ENCODE measurements at regions not wholly inside any gene's neighbourhood (a gene's known extent, or its start where the extent isn't known, plus 50 kb on each side); places are given as distances from the start of the nearest gene placed in this dataset.
A peak's percentile ranks its signal among the peaks of the same experiment; 100 is the strongest.
"Not testable (repeated sequence)": the region's sequence is repeated elsewhere in the genome, so short reads cannot be mapped to it uniquely, and the experiment has no call there.

DNA sequence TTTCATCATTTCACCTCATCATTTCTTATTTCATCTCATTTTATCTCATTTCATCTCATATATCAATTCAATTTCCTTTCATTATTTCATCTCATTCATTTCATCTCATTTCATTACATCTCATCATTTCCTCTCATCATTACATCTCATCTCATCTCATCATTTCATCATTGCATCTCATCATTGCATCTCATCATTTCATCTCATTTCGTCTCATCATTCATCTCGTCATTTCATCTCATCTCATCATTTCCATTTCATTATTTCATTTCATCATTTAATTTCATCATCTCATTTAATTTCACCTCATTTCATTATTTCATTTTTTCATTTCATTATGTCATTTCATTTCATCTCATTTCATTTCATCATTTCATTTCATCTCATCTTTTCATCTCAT is 168.5 kb upstream of the FAM72C start:
- H3K4me1 ChIP-seq, H3K27ac ChIP-seq, H3K9me3 ChIP-seq, DNase-seq, H3K27me3 ChIP-seq, H3K4me3 ChIP-seq, H3K36me3 ChIP-seq: not testable (repeated sequence)

DNA sequence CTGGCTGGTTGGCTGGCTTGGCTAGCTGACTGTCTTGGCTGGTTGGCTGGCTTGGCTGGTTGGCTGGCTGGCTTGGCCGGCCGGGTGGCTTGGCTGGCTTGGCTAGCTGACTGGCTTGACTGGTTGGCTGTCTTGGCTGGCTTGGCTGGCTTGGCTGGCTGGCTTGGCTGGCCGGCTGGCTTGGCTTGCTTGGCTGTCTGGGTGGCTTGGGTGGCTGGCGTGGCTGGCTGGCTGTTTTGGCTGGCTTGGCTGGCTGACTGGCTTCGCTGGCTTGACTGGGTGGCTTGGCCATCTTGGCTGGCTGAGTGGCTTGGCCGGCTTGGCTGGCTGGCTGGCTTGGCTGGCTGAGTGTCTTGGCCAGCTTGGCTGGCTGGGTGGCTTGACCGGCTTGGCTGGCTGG is 133.2 kb upstream of the FAM72C start:
- H3K4me1 ChIP-seq, H3K36me3 ChIP-seq, H3K27me3 ChIP-seq, H3K4me3 ChIP-seq, H3K27ac ChIP-seq: not testable (repeated sequence)
- peaks cover 0 to 11% (median 4%) of the 10 kb centered on the region in 4 donors for H3K9me3 ChIP-seq
- DNase-seq: peak in 1 of 3 donors; percentile 42

DNA sequence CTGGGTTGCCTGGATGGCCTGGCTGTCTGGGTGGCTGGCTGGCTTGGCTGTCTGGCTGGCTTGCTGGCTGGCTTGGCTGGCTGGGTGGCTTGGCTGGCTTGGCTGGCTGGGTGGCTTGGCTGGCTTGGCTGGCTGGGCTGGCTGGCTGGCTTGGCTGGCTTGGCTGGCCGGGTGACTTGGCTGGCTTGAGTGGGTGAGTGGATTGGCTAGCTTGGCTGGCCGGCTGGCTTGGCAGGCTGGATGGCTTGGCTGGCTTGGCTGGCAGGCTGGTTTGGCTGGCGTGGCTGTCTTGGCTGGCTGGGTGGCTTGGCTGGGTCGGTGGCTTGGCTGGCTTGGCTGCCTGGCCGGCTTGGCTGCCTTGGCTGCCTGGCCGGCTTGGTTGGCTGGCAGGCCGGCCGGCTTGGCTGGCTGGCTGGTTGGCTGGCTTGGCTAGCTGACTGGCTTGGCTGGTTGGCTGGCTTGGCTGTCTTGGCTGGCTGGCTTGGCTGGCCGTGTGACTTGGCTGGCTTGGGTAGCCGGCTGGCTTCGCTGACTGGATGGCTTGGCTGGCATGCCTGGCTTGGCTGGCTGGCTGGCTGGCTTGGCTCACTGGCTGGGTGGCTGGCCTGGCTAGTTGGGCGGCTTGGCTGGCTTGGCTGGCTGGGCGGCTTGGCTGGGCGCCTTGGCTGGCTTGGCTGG is 132.4 kb upstream of the FAM72C start:
- not testable (repeated sequence) for H3K4me1 ChIP-seq, H3K27me3 ChIP-seq, H3K36me3 ChIP-seq, H3K4me3 ChIP-seq, H3K27ac ChIP-seq
- H3K9me3 ChIP-seq: peaks cover 0 to 11% (median 4%) of the 10 kb centered on the region in 4 donors
- peak; percentile 34 to 80 (median 74) for DNase-seq

DNA sequence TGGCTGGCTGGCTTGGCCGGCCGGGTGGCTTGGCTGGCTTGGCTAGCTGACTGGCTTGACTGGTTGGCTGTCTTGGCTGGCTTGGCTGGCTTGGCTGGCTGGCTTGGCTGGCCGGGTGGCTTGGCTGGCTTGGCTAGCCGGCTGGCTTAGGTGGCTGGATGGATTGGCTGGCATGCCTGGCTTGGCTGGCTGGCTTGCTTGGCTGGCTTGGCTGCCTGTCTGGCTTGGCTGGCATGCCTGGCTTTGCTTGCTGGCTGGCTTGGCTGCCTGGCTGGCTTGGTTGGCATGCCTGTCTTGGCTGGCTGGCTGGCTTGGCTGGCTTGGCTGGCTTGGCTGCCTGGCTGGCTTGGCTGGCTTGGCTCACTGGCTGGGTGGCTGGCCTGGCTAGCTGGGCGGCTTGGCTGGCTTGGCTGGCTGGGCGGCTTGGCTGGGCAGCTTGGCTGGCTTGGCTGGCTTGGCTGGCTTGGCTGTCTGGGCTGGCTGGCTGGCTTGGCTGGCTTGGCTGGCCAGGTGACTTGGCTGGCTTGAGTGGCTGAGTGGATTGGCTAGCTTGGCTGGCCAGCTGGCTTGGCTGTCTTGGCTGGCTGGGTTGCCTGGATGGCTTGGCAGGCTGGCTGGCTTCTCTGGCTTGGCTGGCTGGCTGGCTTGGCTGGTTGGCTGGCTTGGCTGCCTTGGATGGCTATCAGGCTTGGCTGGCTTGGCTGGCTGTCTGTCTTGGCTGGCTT is 131.5 kb upstream of the FAM72C start:
- not testable (repeated sequence) for H3K4me1 ChIP-seq, H3K36me3 ChIP-seq, H3K27me3 ChIP-seq, H3K4me3 ChIP-seq, H3K27ac ChIP-seq
- DNase-seq: peak; percentile 17 to 71 (median 71)
- peaks cover 0 to 11% (median 4%) of the 10 kb centered on the region in 4 donors for H3K9me3 ChIP-seq

- peaks cover 0 to 11% (median 4%) of the 10 kb centered on the region in 4 donors for H3K9me3 ChIP-seq
- H3K27ac ChIP-seq, H3K36me3 ChIP-seq, H3K27me3 ChIP-seq, H3K4me1 ChIP-seq, H3K4me3 ChIP-seq: not testable (repeated sequence)
- peak in 2 of 3 donors; percentile 13 to 51 for DNase-seq
Observed at GRCh38 chr1:144102046-144102745, 130.4 kb upstream of the FAM72C start.

GRCh38 chr1:144101397-144102045 is 129.7 kb upstream of the FAM72C start:
- H3K4me3 ChIP-seq: no peak overlapping the region
- TF ChIP-seq, protein P1, sequence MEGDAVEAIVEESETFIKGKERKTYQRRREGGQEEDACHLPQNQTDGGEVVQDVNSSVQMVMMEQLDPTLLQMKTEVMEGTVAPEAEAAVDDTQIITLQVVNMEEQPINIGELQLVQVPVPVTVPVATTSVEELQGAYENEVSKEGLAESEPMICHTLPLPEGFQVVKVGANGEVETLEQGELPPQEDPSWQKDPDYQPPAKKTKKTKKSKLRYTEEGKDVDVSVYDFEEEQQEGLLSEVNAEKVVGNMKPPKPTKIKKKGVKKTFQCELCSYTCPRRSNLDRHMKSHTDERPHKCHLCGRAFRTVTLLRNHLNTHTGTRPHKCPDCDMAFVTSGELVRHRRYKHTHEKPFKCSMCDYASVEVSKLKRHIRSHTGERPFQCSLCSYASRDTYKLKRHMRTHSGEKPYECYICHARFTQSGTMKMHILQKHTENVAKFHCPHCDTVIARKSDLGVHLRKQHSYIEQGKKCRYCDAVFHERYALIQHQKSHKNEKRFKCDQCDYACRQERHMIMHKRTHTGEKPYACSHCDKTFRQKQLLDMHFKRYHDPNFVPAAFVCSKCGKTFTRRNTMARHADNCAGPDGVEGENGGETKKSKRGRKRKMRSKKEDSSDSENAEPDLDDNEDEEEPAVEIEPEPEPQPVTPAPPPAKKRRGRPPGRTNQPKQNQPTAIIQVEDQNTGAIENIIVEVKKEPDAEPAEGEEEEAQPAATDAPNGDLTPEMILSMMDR (IDR thresholded peaks at IDR 0.05): no peak
- TF ChIP-seq POLR2A (IDR thresholded peaks at IDR 0.05): no peak
- no peaks in the 10 kb centered on the region for H3K27me3 ChIP-seq
- no peaks in the 10 kb centered on the region for H3K4me1 ChIP-seq
- peak; percentile 16 to 52 (median 47) for DNase-seq
- no peak overlapping the region for H3K27ac ChIP-seq
- H3K9me3 ChIP-seq: peaks cover 0 to 11% (median 4%) of the 10 kb centered on the region in 4 donors
- H3K36me3 ChIP-seq: no peaks in the 10 kb centered on the region

- H3K36me3 ChIP-seq, H3K27ac ChIP-seq, H3K27me3 ChIP-seq, H3K4me1 ChIP-seq, H3K9me3 ChIP-seq: not testable (repeated sequence)
- H3K4me3 ChIP-seq: peak overlapping the region in 3 of 4 donors; percentile 34 to 61 (median 53)
- peak in 1 of 3 donors; percentile 45 for DNase-seq
Observed at GRCh38 chr1:144077167-144077841, 105.5 kb upstream of the FAM72C start.

- not testable (repeated sequence) for H3K27me3 ChIP-seq, H3K36me3 ChIP-seq, H3K4me1 ChIP-seq, H3K27ac ChIP-seq, H3K9me3 ChIP-seq
- DNase-seq: peak in 1 of 3 donors; percentile 19
- H3K4me3 ChIP-seq: peak overlapping the region in 1 of 4 donors; percentile 61
Observed at GRCh38 chr1:144076646-144077045, 104.9 kb upstream of the FAM72C start.

DNA sequence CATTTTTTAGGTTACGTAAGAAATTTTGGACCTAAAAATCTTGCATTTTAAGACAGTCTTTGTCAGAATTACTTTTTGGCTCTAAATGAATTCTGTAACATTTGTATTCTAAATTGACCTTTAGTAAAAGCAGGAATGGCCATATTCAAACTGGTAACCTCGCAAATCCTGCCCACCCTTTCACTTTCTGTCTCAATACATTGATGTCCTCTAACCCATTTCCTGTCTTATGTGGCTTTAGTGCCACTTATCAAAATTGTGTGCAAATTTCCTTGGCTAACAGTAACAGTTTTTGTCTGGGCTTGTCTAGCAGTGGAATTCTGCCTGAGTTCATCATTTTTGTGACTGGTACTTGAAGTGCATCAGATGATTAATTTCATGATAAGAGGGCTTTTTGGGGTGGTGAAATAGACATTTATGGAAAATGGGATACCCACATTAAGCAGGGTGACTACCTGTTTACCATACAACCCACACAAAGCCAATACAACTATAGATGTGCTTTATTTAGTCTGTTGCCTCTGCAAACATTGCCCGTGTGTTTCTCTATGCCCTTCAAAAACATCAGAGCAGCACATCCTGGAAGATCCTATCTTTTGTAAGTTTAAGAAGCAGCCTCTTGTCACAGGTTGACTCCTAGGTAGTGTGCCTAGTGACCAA is 98.7 kb upstream of the FAM72C start:
- not testable (repeated sequence) for H3K27me3 ChIP-seq, H3K27ac ChIP-seq, H3K4me3 ChIP-seq, H3K4me1 ChIP-seq, H3K9me3 ChIP-seq, H3K36me3 ChIP-seq, DNase-seq

DNA sequence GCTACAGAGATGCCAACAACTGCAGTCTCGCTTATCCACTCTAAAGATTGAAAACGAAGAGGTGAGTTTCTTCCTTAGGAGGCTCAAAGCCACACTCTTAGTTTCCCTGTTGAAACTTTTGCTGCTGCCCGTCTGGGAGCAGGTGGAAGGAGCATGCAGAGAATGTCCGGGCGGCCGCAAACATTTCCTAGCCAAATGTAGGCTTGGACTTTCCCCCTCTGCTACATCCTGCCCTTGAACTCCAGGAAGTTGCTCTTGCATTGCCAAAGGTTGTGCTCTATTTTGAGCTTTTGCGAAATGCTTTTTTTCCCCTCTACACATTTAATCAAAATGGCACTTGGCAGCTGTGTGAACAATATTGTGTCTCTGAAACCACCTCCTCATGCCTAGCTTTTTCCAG is 95.3 kb upstream of the FAM72C start:
- H3K36me3 ChIP-seq, H3K4me3 ChIP-seq, H3K4me1 ChIP-seq, H3K27me3 ChIP-seq, DNase-seq, H3K9me3 ChIP-seq, H3K27ac ChIP-seq: not testable (repeated sequence)

DNA sequence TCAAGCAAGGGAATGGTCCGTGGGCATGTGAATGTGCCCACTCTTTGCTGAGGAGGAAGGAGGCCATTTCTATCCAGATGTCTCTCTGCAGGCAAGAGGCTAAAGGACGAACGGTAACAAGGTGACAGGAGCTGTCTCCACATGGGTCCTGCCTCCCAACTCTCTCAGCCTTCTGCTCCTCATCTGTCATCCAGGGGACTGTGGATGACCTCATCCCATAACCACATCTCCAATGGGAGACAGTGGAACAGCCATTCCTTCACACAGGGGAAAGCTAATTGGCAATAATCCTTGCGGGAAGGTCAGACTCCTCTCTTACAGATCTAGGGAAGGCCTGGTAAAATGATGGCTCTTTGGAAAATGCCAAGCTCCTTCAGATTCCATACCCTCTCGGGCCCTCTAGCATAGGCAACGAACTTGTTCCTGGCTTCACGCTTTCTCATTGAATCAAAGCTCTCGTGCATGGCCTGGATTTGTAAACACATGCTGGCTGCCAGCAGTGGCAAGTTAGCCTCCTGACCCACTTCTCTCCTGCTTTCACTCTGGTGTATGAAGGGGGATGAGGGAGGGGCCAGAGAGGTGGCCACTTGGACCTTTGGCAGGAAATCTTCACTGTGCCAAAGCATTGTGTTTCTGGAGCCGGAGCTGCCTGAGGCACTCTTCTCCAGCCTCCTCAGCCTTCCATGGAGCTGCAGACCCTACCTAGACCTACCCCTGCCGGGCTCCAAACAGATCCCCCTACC is 94.5 kb upstream of the FAM72C start:
- H3K9me3 ChIP-seq, H3K36me3 ChIP-seq, H3K4me1 ChIP-seq: not testable (repeated sequence)

More for the DNA sequence above, 94.5 kb upstream of the FAM72C start:
- not testable (repeated sequence) for H3K27ac ChIP-seq, H3K27me3 ChIP-seq, DNase-seq, H3K4me3 ChIP-seq
